Body of pancreas (tissue), 4 donors: ENCODE measurements at regions not wholly inside any gene's neighbourhood (a gene's known extent, or its start where the extent isn't known, plus 50 kb on each side); places are given as distances from the start of the nearest gene placed in this dataset.

Experiments used
- CTCF ChIP-seq, 7 experiments: fragments of 450-650 bp in 4 of 7; fragments of 200-600 bp in 3 of 7; sonication (generic) in 3 of 7; IDR thresholded peaks; one replicate each; pipeline ENCODE4 v1.5.1; 2016 to 2019; ENCODE audit warnings: antibody characterized with exemption in 7 of 7
- POLR2A ChIP-seq, 3 donors: fragments of 450-650 bp; IDR thresholded peaks; one replicate each; pipeline ENCODE4 v1.6.1; 2016; ENCODE audit warnings: antibody characterized with exemption in 3 of 3, mild to moderate bottlenecking in 2 of 3

GRCh38 chr6:88538130-88538706, 372.1 kb upstream of the CNR1 start:
- TF ChIP-seq CTCF (IDR thresholded peaks at IDR 0.05) = no peak
- no peak for TF ChIP-seq POLR2A (IDR thresholded peaks at IDR 0.05)
